HL-60 (cell line): ENCODE measurements at regions not wholly inside any gene's neighbourhood (a gene's known extent, or its start where the extent isn't known, plus 50 kb on each side); places are given as distances from the start of the nearest gene placed in this dataset.
"Not testable (repeated sequence)": the region's sequence is repeated elsewhere in the genome, so short reads cannot be mapped to it uniquely, and the experiment has no call there.

ENCODE experiments used
- DNase-seq, 2 experiments: peaks; one replicate each; pipeline ENCODE4 v3.0.0-alpha.2; 2010 to 2020; ENCODE audit warnings: low read depth in 1 of 2, low spot score in 1 of 2
- H3K27ac ChIP-seq: fragments of 250-450 bp; sonication (Bioruptor Pico); replicated peaks from 2 replicates; pipeline ENCODE4 v1.5.1; 2020; ENCODE audit warnings: mild to moderate bottlenecking, moderate library complexity
- H3K27me3 ChIP-seq: fragments of 250-450 bp; sonication (Bioruptor Pico); 2 replicates; pipeline ENCODE4 v1.5.1; 2021; ENCODE audit warnings: mild to moderate bottlenecking, moderate library complexity; ENCODE audit not compliant: insufficient read depth, poor library complexity, severe bottlenecking
- H3K4me3 ChIP-seq: replicated peaks from 2 replicates; pipeline ENCODE4 v1.5.1; 2011; ENCODE audit warnings: mild to moderate bottlenecking, control low read depth, low read length; ENCODE audit not compliant: insufficient read depth
- GABPA ChIP-seq: IDR thresholded peaks from 2 replicates; pipeline ENCODE4 v1.6.1; 2012; ENCODE audit warnings: low read depth
- POLR2AphosphoS5 ChIP-seq: IDR thresholded peaks from 2 replicates; pipeline ENCODE4 v1.6.1; 2012; ENCODE audit warnings: low read depth
- REST ChIP-seq: IDR thresholded peaks from 2 replicates; pipeline ENCODE4 v1.6.1; 2012; ENCODE audit warnings: low read depth; ENCODE audit not compliant: insufficient replicate concordance
- SPI1 ChIP-seq: IDR thresholded peaks from 2 replicates; pipeline ENCODE4 v1.6.1; 2012; ENCODE audit warnings: low read depth, mild to moderate bottlenecking, borderline replicate concordance
- TF ChIP-seq, protein P1 (sequence below): IDR thresholded peaks from one replicate; pipeline ENCODE4 v1.5.1; 2011; ENCODE audit warnings: low read length, control low read depth, inconsistent platforms; ENCODE audit not compliant: insufficient read depth

- Histone ChIP-seq H3K4me3 (no peak overlapping the region), H3K27ac (no peak overlapping the region), H3K27me3 (no peaks in the 10 kb centered on the region)
- DNase-seq, result no peak
- no peak for TF ChIP-seq GABPA
- TF ChIP-seq POLR2AphosphoS5, result no peak
- TF ChIP-seq, protein P1, sequence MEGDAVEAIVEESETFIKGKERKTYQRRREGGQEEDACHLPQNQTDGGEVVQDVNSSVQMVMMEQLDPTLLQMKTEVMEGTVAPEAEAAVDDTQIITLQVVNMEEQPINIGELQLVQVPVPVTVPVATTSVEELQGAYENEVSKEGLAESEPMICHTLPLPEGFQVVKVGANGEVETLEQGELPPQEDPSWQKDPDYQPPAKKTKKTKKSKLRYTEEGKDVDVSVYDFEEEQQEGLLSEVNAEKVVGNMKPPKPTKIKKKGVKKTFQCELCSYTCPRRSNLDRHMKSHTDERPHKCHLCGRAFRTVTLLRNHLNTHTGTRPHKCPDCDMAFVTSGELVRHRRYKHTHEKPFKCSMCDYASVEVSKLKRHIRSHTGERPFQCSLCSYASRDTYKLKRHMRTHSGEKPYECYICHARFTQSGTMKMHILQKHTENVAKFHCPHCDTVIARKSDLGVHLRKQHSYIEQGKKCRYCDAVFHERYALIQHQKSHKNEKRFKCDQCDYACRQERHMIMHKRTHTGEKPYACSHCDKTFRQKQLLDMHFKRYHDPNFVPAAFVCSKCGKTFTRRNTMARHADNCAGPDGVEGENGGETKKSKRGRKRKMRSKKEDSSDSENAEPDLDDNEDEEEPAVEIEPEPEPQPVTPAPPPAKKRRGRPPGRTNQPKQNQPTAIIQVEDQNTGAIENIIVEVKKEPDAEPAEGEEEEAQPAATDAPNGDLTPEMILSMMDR, result no peak
- TF ChIP-seq REST, result no peak
- TF ChIP-seq SPI1, result no peak
Observed at GRCh38 chr3:98679986-98680385, 83.2 kb upstream of the ST3GAL6 start.

DNA sequence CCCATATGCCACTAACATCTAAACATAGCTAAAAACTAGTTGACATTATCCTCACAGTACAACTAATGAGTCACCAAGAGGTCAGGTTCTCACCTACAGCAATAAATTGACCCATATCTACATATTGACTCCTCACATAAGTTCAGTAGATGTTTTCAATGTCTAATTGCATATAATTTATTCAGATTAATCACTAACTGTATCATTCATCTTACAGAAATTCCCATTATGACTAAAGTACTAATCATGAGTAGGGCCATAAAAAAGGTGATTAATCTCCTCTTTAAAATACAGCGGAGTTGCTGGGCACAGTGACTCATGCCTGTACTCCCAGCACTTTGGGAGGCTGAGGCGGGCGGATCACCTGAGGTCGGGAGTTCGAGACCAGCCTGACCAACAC lies 82.4 kb upstream of the ST3GAL6 start:
- no peak for TF ChIP-seq POLR2AphosphoS5
- no peak for TF ChIP-seq REST
- TF ChIP-seq, protein P1, result no peak
- no peak for TF ChIP-seq SPI1
- TF ChIP-seq GABPA, result no peak
- Histone ChIP-seq H3K4me3 (no peak overlapping the region), H3K27me3 (no peaks in the 10 kb centered on the region), H3K27ac (no peak overlapping the region)
- DNase-seq, result no peak

DNA sequence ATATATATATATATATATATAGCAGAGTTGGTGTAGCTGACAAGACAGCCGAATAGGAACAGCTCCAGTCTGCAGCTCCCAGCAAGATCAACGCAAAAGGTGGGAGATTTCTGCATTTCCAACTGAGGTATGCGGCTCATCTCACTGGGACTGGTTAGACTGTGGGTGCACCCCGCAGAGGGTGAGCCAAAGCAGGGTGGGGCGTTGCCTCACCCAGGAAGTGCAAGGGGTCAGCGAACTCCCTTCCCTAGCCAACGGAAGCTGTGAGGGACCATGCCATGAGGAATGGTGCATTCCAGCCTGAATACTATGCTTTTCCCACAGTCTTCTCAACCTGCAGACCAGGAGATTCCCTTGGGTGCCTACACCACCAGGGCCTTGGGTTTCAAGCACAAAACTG lies 81.7 kb upstream of the ST3GAL6 start:
- Histone ChIP-seq H3K4me3 (no peak overlapping the region), H3K27ac (no peak overlapping the region), H3K27me3 (no peaks in the 10 kb centered on the region)
- TF ChIP-seq REST (no peak), POLR2AphosphoS5 (no peak), SPI1 (no peak), GABPA (no peak)
- TF ChIP-seq, protein P1, result no peak
- no peak for DNase-seq

- not testable (repeated sequence) for H3K4me3 ChIP-seq, DNase-seq, H3K27ac ChIP-seq, H3K27me3 ChIP-seq
Observed at GRCh38 chr3:98682391-98682790, 80.7 kb upstream of the ST3GAL6 start.
